GM19397 (cell line): ENCODE measurements at regions not wholly inside any gene's neighbourhood (a gene's known extent, or its start where the extent isn't known, plus 50 kb on each side); places are given as distances from the start of the nearest gene placed in this dataset.
A peak's percentile ranks its signal among the peaks of the same experiment; 100 is the strongest.

Source experiments
- ATAC-seq: cut with Tn5 transposase; IDR thresholded peaks from one replicate; pipeline ENCODE4 v1.9.1; 2021; ENCODE audit warnings: mild to moderate bottlenecking, moderate library complexity; ENCODE audit not compliant: unreplicated experiment

DNA sequence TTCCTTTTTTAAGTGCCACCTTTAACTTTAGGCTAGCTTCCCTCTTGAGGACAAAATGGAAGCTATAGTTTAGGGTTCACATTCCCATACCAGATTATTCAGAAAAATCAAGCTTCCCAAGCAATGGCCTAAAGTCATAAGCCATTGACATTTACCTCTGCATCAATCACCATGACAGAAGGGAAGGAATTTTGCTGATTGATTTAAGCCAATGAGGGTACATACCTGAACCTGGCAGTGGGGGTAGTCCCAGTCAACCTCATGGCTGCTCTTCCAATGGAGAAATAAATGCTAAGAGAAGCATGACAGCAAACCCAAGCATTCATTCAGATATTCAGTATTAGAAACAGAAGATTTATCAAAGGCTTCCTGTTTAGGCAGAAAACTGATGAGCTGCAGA is 128.4 kb upstream of the CREB1 start:
- no peak for ATAC-seq

DNA sequence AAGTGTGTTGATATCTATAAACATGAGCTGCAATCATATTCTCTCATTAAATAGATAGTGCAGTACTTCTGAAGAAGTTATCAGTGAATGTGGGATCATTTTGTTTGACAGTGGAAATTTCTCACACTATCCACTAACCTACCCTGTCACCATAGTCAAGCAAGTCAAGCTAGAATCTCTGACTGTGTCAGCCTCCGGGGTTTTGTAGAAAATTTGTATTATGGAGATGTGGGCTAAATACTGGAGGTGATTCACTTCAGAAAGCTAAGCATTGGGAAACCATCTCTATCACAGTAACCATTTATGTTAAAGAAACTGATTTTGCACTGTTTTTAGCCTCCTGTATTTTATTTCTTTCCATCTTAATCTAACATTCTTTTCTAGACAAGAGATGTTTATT is 126.6 kb upstream of the CREB1 start:
- no peak for ATAC-seq

DNA sequence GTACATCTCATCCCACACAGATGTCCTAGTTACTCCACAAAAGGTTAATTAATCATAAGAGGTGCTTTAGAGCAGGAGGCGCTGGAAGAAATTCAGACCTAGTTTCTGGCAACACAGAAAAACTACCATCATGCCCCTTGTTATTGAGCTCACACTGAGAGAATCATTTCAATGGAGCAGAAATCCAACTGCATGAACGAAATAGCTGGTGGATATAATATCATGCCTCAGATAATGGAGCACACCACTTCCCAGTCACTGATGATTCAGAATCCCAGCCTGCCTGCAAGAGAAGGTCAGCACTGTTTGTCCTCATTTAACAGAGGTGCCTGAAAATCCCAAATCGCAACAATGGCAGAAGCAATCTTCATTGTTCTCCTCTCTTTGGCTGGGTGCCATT is 125.8 kb upstream of the CREB1 start:
- ATAC-seq = no peak

DNA sequence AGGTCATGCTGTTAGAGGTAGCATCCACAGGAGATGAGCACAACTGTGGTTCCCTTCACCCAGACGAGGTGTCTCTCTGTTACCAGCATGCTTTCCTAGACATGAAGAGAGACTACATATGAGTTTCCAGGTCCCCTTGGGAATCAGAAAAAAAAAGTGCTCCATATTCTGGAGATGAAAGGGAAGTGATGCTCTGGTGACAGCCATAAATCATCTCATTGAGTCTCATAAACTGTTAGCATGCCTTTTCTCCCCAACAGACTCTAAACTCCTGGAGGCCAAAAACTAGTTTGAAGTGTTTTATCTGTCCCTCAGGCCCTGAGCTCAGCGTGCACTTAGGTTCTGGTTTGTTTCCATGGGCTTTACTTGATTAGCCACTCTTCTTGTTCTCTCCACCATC is 124.6 kb upstream of the CREB1 start:
- no peak for ATAC-seq

DNA sequence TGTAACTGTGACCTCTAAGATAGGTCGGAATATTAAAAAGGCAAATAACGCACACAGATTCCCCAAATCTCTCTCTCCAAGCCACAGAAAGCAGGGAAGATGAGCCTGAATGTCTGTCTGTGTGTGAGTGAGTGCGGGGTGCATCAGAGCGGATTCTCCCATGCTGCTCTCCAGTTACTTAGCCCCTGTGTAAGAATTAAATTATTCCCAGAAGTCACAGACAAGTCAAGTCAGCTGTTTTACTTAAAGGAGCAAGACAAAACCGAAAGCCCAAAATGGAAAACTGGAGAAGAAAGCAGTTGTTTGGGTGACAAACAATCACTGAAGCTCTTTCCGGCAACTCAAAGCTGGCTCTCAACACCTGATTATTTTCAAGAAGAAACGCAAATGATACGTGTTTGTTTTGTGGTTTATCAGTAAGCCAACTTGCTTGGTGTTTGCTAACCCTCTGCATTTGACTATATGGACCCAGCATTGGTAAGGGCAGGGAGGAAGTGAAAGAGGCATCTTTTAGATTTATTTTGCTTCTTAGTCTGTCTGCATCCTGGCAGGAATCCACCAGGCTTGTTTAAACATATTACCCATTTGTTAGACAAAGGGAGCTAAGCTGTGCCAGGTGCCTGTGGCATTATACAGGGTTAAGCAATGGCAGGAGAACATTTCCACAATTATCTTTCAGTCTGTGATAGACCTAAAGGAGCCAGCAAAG is 121.5 kb upstream of the CREB1 start:
- ATAC-seq = peak; percentile 85

DNA sequence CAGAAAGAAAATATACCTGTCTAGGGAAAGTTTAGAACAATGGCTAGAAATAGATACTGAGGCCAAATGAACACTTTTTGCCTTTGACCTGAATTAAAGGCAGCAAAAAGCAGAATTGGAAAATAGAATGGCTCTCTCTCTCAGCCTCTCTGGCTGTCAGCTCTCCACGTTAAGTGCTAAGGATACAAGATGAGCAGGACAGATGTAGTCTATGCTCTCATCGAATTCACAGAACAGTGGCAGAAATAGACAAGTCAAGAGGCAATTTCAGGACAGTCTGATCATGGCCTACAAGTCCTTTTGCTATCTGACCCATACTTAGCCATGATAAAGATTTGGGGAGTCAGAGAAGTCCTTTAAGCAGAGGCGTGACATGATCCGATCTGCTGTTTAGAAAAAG is 120.2 kb upstream of the CREB1 start:
- ATAC-seq = no peak

DNA sequence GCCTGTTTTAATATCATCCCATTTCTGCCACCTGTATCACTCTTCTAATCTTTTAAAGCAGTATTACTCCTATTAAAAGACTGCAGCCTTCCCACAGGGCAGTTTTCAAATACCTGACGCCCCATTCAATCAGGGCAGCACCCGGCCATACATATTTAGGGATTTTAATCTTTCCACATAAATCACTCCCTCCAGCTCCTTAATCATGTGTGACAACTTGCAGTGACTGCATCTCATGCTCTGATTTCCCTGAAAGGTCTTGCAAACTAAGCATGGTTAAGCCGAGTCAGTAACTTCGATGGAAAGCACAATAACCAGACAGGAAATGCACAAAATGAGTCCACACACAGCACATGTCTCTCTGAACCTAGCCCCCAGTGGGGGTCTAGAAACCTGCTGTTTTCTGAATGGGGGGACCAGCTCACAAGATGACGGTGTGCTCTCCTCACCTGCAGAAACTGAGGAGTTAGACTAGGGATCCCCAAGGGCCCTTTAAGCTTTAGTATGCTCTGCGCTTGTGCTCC is 116.9 kb upstream of the CREB1 start:
- ATAC-seq = no peak

DNA sequence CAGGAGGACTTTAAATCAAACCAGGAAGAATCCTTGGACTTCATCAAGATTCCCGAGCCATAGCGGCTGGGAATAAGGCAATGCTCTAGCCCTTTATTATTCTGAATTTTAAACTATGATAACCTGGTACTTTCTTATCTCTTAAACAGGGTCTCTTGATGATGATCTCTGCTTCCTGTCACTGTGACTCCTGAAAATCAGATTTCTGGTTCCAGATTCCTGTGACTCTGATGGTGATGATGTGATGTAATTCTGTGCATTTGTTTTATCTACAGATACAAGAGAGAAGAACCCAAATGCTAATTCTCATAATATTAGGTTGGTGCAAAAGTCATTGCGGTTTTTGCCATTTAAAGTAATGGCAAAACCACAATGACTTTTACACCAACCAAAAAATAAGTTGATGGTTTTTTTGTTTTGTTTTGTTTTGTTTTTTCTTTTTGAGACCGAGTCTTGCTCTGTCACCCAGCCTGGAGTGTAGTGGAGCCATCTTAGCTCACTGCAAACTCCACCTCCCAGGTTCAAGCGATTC is 116.3 kb upstream of the CREB1 start:
- no peak for ATAC-seq

DNA sequence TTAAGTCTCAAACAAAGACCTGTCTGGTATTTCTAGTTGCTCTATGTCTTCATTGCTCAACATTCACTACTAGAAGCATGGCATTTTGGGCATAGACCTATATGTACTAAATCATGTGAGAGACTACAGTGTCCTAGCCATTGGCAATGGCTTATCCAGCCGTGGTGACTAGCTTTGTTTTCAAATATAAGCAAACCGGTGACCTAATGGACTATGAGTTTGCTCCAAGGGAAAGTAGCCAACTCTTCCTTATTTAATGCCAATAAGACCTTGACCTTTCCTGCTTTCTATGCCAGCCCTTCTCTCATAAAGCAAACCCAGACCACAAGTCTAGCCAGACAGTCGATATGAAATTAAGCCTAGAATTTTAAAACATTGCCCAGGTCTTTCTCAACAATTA is 113.7 kb upstream of the CREB1 start:
- no peak for ATAC-seq

DNA sequence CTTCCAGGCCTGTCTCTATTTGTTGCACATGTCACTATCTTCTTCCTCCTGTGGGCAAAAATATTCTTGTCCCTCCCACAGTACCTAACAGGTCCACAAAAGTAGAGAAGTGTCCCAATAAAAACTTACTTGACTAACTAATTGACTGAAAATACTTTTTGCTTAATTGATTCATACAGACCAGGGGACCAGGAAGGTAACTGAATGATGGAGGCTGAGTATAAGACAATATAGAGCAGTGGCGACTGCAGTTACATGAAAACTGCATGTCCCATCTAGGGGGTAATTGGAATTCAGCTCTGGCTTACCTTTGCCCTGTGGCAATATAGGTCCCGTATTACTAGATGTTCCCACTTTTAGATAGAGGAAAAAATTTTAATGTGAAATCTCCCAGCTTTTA is 112.9 kb upstream of the CREB1 start:
- ATAC-seq = no peak

DNA sequence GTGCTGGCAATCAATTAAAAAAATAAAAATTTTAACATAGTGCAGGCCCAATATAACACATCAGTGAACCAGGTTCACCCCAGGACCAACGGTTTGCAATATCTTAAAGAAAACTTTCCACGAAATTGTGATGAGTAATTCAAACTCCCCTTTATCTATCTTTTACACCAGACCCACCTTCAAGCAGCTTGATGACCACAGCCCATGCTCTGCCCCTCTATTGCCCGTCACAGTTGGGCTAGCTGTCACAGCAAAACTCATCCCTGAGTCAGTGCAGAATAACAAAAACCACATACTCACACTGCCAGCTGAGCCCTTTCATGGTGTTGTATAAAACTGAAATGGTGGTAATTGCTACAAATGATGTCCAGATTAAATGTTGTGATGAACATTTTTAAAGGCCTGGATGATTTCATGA is 112.5 kb upstream of the CREB1 start:
- ATAC-seq = no peak

DNA sequence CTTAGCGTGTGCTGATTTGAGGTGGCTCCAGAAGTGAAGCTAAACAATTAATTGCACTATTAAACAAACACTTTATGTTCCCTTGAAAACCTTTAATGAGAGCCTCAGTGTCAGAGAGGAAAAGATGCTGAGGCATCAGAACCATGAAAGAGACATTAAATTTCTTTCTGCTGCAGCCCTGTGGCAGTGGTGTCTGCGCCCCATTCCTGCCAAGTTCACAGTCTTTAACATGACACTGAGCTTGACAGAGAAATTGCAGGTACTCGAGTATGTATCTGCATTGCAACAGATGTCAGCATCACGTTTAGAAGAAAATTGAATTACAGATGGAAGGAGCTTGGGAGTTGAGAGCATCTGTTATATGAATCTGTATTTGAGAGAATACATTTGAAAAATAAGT is 111.3 kb upstream of the CREB1 start:
- no peak for ATAC-seq

DNA sequence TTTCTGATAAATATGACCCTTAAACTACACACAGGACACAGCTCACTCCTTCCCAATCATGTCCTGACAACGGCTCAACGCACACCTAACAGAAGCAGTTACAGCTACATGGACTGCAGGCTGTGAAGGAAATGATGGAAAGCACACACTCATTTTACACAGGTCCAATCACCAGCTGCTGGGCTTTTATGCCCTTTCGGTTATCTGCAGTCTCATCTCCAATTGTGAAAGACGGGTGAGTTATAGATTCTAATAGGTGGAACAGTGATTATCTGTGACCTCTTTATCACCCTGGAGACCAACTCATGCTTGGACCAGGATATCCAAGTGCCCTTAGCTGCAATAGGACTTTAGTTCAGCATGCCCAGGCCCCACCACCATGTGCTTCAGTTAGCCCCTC is 110.4 kb upstream of the CREB1 start:
- no peak for ATAC-seq

DNA sequence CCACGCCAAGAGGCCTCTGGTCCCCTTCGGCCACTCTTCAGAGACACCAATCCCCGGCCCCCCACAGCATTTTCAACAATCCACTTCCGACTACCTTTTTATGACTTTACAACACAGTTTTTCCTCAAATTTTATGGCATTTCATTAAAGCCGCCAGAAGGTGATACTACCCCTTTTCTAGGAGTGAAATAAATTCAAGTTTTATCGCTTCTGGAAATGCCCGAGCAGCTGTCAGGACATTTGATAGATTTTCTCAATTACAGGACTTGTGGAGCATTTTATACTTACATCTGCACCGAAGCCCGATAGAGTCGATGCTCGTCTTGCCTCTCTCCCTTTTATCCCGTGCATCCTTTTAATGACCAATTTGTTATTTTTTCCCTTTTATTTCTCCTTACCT is 108.1 kb upstream of the CREB1 start:
- no peak for ATAC-seq

DNA sequence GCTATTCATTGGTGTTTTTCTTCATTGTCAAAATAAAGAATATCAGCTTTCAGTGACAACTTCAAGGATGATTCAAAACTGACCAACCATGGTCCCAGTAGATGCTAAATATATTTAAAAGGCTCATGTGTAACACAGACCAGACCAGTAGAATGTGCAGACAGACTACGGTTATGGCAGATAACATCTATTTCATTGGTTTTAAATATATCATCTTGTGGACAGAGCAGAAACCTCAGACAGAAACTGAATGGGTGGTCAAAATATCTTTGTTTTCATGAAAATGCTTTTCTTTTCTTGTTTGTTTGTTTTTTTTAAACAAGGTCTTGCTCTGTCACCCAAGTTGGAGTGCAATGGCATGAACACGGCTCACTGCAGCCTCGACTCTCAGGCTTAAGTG is 107.4 kb upstream of the CREB1 start:
- no peak for ATAC-seq

DNA sequence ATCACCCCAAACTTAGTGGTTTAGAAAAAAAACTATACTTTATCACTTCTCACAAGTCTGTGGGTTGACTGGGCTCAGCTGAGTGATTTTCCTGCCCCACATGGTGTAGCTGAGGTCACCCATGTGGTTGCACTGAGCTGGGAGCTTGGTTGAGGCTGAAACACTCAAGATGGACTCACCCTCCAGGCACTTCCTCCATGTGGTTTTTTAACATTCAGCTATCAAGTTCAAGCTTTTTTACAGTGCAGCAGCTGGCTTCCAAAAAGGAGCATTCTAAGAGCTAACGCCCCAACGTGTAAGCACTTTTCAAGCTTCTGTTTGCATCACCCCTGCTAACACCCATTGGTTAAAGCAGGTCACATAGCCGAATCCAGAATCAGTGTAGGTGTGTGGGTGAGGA is 105.9 kb upstream of the CREB1 start:
- ATAC-seq = peak; percentile 96

DNA sequence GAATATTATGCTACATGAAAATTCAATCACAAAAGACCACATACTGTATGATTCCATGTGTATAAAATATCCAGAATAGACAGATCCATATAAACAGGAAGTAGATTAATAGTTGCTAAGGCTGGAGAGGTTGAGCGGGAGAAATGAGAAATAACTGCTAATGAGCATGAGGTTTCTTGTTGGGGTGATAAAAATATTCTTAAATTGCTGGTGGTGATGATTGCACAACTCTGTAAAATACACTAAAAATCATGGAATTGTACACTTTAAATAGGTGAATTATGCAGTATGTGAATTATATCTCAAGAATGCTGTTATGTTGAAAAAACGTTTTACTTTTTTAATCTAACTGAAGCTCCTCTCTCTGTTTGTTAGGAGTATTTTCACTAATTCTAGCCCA is 101.8 kb upstream of the CREB1 start:
- no peak for ATAC-seq

DNA sequence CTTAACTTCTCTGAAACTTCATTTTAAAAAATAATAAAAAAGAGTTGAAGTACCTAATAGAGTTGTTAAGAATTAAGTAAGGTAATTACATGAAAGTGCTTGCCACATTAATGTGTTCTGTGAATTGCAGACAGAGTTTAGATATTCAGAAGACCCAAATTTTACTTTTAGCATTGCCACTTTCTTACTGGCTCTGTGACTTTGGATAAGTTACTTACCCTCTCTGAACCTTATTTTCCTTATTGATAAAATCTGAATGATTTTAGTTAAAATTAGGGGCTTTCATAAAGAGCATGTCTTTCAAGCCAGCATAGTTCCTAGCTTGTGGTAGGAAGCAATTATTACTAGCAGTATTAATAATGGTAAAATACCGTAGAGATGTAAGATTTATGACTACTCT is 101.2 kb upstream of the CREB1 start:
- no peak for ATAC-seq

DNA sequence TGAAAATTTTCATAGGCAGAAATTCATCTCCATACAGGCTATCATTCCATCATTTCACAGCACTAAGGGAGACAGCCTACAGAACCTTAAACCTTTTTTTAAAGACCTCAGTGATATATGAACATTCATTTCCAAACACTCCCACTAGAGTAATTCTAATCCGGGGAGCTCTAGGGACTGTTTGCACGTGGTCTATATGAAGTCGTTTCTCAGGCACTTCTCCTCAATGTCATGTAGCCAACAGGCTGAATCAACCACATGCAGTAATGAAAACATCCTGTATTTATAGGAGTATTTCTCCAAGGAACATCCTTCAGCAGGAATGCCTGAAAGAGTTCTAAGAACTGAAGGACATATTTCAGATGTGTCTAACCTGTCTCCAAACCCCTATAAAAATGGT is 97.3 kb upstream of the CREB1 start:
- ATAC-seq = no peak

DNA sequence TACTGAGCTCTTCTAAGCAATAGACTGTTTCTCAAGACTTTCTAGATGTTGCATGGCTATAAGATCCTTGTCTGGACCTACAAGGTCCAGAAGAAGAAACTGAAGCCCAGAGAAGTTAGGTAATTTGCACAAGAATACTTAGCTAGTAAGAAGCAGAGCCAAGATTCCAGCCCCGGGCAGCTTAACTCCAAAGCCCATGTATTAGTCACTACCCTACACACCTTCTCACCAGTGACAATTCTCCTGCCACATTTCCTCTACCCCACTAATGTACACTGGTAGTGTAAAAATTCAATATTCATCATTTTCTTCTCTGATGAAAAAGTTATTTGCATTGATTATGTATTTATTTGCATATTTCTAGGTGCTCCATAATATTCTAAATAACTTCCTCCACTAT is 95.5 kb upstream of the CREB1 start:
- ATAC-seq = no peak

DNA sequence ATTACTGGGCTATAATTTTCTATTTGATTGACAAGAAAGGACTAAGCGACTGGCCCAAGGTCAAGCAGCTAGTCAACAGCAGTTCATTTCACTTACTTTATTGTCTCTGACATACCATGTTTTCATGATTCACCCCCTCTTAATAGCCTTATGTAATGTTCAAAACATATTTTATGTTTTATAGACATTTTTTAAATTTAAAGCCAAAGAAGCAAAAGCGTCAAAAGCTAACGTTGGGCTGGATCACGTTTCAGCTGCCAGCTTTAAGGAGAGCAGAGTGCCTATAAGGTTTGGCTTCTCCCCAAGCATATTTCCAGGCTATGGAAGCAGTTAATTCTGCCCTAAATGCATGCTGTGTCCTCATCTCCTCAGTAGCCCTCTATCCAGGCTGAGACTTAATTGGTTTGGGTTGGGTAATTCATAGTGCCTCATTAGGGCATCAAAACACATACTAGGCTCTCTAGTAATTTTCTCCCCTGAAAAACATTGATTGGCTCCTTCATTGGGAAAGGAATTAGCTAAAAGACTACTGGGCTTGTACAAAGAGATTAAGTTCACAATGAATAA is 94.8 kb upstream of the CREB1 start:
- no peak for ATAC-seq

DNA sequence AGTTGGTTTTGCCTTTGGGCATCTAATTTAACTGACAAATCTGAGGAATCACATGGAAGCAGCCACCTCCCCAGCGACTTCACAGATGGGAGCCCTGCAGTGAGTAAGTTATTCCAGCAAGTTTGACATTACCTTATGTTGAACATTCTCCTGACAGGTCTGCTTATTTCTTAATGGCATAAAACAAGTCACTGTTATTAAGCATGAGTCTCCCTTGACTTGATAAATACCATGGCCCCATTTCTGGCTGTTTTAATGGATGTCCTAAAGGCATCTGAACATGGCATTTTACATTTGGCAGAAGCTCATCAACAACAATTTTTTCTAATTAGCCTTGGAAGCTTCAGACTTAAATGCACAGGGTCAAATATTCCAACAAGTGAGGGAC is 92.6 kb upstream of the CREB1 start:
- ATAC-seq = no peak
